CD4-positive, alpha-beta T cell (primary cell): ENCODE measurements at regions not wholly inside any gene's neighbourhood (a gene's known extent, or its start where the extent isn't known, plus 50 kb on each side); places are given as distances from the start of the nearest gene placed in this dataset.

ENCODE experiments used
- ATAC-seq: fragments of 200-7000 bp; cut with Tn5 transposase; one replicate; pipeline ENCODE4 v1.10.0; 2022; ENCODE audit warnings: mild to moderate bottlenecking; ENCODE audit not compliant: poor library complexity
- CTCF ChIA-PET: fragments of 350-600 bp; sonication (Branson Sonifier 250); formaldehyde crosslinking; loops from one replicate; lab custom pipeline; 2021; ENCODE audit warnings: antibody characterized with exemption, inconsistent platforms; lab: Charles Lee
- POLR2A ChIA-PET: fragments of 350-600 bp; sonication (Branson Sonifier 250); formaldehyde crosslinking; loops from one replicate; lab custom pipeline; 2021; ENCODE audit warnings: antibody characterized with exemption, inconsistent platforms; lab: Charles Lee
- DNase-seq, 14 experiments: peaks; one replicate each; pipeline ENCODE4 v3.0.0-alpha.2; 2013 to 2020; ENCODE audit warnings: mixed read lengths in 2 of 14
- H3K27ac ChIP-seq, 2 donors: one replicate each; pipeline versions ENCODE4 v1.5.1 to v1.7.0; 2013; ENCODE audit warnings: low read length in 2 of 2, low read depth in 1 of 2, mild to moderate bottlenecking in 1 of 2
- H3K27me3 ChIP-seq, 2 experiments: 1 replicate in 1 of 2; 2 replicates in 1 of 2; pipeline versions ENCODE4 v1.6.1 to v1.7.0; 2013; ENCODE audit warnings: low read length in 2 of 2, control low read depth in 1 of 2, mild to moderate bottlenecking in 1 of 2, moderate library complexity in 1 of 2; ENCODE audit not compliant: insufficient read depth in 2 of 2, control insufficient read depth in 1 of 2
- H3K36me3 ChIP-seq: one replicate; pipeline ENCODE4 v1.6.1; 2013; ENCODE audit warnings: low read length, control low read depth; ENCODE audit not compliant: insufficient read depth
- H3K4me1 ChIP-seq: one replicate; pipeline ENCODE4 v1.6.1; 2013; ENCODE audit warnings: low read length, control low read depth; ENCODE audit not compliant: insufficient read depth
- H3K4me3 ChIP-seq: one replicate; pipeline ENCODE4 v1.5.1; 2013; ENCODE audit warnings: mild to moderate bottlenecking, low read length, moderate library complexity
- H3K9me3 ChIP-seq, 2 experiments: 1 replicate in 1 of 2; 2 replicates in 1 of 2; pipeline versions ENCODE4 v1.6.1 to v1.7.0; 2013; ENCODE audit warnings: low read length in 2 of 2, mild to moderate bottlenecking in 2 of 2, control low read depth in 1 of 2, moderate library complexity in 1 of 2; ENCODE audit not compliant: control insufficient read depth in 1 of 2, insufficient read depth in 1 of 2
- H3K27ac Mint-ChIP-seq: one replicate; pipeline ENCODE4 v1.8.0; 2020; ENCODE audit warnings: mixed read lengths
- H3K27me3 Mint-ChIP-seq: one replicate; pipeline ENCODE4 v1.8.0; 2021; ENCODE audit warnings: mixed read lengths
- H3K36me3 Mint-ChIP-seq: one replicate; pipeline ENCODE4 v1.8.0; 2021; ENCODE audit warnings: low read depth, mixed read lengths
- H3K4me1 Mint-ChIP-seq: one replicate; pipeline ENCODE4 v1.8.0; 2021; ENCODE audit warnings: low read depth, mixed read lengths
- H3K4me3 Mint-ChIP-seq: one replicate; pipeline ENCODE4 v1.8.0; 2020; ENCODE audit warnings: mild to moderate bottlenecking, mixed read lengths
- H3K9me3 Mint-ChIP-seq: one replicate; pipeline ENCODE4 v1.8.0; 2020; ENCODE audit warnings: mixed read lengths
- intact Hi-C, 2 experiments: fragments of 100-400 bp; cut with DNase I in 1 of 2; cut with micrococcal nuclease in 1 of 2; formaldehyde crosslinking; loops; one replicate each; pipeline versions ENCODE4 v1.15.1 to v1.9.0; 2023 to 2025; cut with DNase I, micrococcal nuclease
- TF ChIP-seq, protein P1 (sequence below): fragments of 200-600 bp; IDR thresholded peaks from one replicate; pipeline ENCODE4 v1.8.0; 2022; ENCODE audit warnings: antibody characterized with exemption, mild to moderate bottlenecking

DNA sequence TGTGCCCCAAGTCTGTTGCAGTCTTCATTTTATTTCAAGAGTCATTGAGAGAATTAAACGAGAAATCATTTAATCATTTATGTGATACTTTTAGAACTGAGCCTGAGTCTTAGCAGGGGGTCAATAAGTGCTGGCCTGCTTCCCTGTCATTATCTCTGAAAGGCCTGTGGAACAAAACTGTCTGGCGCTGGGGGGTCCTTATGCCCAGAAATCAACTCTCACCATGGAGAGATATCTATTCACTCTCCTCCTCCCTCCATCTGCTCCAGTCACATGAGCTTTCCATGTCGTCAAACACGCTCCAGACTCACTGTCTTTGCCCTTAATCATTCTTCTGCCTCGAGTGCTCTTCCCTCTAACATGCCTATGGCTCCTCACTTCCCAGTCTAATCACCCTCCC is 136.8 kb downstream of the ESM1 start:
- Mint-ChIP-seq H3K36me3 (no peaks in the 10 kb centered on the region), H3K4me1 (no peaks in the 10 kb centered on the region), H3K27me3 (peaks cover 21% of the 10 kb centered on the region), H3K27ac (no peak overlapping the region), H3K9me3 (no peaks in the 10 kb centered on the region), H3K4me3 (no peak overlapping the region)
- Histone ChIP-seq H3K4me1 (peaks cover 2% of the 10 kb centered on the region), H3K27ac (no peak overlapping the region), H3K4me3 (no peak overlapping the region), H3K36me3 (no peaks in the 10 kb centered on the region), H3K27me3 (peaks cover 4% of the 10 kb centered on the region in 2 experiments), H3K9me3 (no peaks in the 10 kb centered on the region)
- TF ChIP-seq, protein P1, sequence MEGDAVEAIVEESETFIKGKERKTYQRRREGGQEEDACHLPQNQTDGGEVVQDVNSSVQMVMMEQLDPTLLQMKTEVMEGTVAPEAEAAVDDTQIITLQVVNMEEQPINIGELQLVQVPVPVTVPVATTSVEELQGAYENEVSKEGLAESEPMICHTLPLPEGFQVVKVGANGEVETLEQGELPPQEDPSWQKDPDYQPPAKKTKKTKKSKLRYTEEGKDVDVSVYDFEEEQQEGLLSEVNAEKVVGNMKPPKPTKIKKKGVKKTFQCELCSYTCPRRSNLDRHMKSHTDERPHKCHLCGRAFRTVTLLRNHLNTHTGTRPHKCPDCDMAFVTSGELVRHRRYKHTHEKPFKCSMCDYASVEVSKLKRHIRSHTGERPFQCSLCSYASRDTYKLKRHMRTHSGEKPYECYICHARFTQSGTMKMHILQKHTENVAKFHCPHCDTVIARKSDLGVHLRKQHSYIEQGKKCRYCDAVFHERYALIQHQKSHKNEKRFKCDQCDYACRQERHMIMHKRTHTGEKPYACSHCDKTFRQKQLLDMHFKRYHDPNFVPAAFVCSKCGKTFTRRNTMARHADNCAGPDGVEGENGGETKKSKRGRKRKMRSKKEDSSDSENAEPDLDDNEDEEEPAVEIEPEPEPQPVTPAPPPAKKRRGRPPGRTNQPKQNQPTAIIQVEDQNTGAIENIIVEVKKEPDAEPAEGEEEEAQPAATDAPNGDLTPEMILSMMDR, result no peak
- ATAC-seq, result no peak
- ChIA-PET CTCF (interaction anchor here (1.0 to 1.2 kb wide), 2 partner anchors 331 to 359 kb away, joined by 3 to 5 read pairs; partner anchors contain the start of gene SNX18), POLR2A (no interaction called here)
- DNase-seq, result no peak
- intact Hi-C loops, result no loop called here

DNA sequence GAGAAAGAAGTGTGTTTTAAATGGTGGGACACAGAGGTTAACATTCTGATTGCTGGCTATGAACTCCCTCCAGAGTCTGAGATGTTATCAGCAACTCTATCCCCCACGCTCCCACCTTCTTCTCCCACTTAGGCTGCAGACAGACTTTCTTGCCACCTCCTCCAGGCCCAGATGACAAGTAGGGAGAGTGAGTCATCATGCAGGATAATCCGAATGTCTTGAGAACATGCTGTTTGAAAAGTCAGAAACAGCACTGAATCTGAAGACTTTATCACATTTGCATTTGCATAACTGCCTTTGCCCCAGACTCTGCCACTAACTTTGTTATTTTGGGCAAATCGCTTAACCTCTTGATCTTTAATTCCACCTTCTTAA is 139.8 kb downstream of the ESM1 start:
- intact Hi-C loops, result loop anchor here (1.0 kb wide), 1 partner anchor 328 kb away; the partner anchor contains the start of gene SNX18 (in 2 of the 2)
- ATAC-seq (no peak), DNase-seq (no peak)
- CTCF ChIA-PET, result interaction anchor here (0.7 to 3.6 kb wide), 7 partner anchors 22 to 335 kb away, joined by 3 to 58 read pairs (median 3); partner anchors contain the start of gene SNX18
- Histone ChIP-seq H3K4me3 (no peak overlapping the region), H3K36me3 (no peaks in the 10 kb centered on the region), H3K4me1 (peaks cover 2% of the 10 kb centered on the region), H3K27ac (no peak overlapping the region), H3K27me3 (peaks cover 4% of the 10 kb centered on the region in 2 experiments), H3K9me3 (no peaks in the 10 kb centered on the region)
- peaks cover 20% of the 10 kb centered on the region for H3K27me3 Mint-ChIP-seq
- H3K36me3 Mint-ChIP-seq, result no peaks in the 10 kb centered on the region
- POLR2A ChIA-PET, result interaction anchor here (4.3 kb wide), 1 partner anchor 328 kb away, joined by 46 read pairs; the partner anchor contains the start of gene SNX18
- H3K4me3 Mint-ChIP-seq, result no peak overlapping the region
- H3K4me1 Mint-ChIP-seq, result no peaks in the 10 kb centered on the region
- no peak overlapping the region for H3K27ac Mint-ChIP-seq
- H3K9me3 Mint-ChIP-seq, result no peaks in the 10 kb centered on the region
- TF ChIP-seq, protein P1, result no peak

GRCh38 chr5:54844905-54845566 is 140.4 kb downstream of the ESM1 start:
- H3K36me3 ChIP-seq, result no peaks in the 10 kb centered on the region
- H3K9me3 Mint-ChIP-seq, result no peaks in the 10 kb centered on the region
- H3K36me3 Mint-ChIP-seq, result no peaks in the 10 kb centered on the region
- no peaks in the 10 kb centered on the region for H3K9me3 ChIP-seq
- peaks cover 16% of the 10 kb centered on the region for H3K27me3 Mint-ChIP-seq
- DNase-seq, result peak in 3 of 14 experiments; percentile 62 to 73 (median 71)
- no peak overlapping the region for H3K27ac ChIP-seq
- ChIA-PET CTCF (interaction anchor here (0.7 to 3.6 kb wide), 7 partner anchors 22 to 334 kb away, joined by 3 to 58 read pairs (median 3); partner anchors contain the start of gene SNX18), POLR2A (interaction anchor here (0.7 to 4.3 kb wide), 5 partner anchors 11 to 333 kb away, joined by 3 to 46 read pairs (median 3); partner anchors contain the start of gene SNX18)
- H3K4me3 ChIP-seq, result peak overlapping the region; percentile 3
- peaks cover 2% of the 10 kb centered on the region for H3K4me1 ChIP-seq
- ATAC-seq, result no peak
- H3K4me3 Mint-ChIP-seq, result peak overlapping the region; percentile 60
- no peaks in the 10 kb centered on the region for H3K4me1 Mint-ChIP-seq
- TF ChIP-seq, protein P1, result peak; percentile 77
- intact Hi-C loops, result loop anchor here (1.0 to 5.0 kb wide), 2 partner anchors 328 to 533 kb away; partner anchors contain the start of genes SNX18 (in 2 of the 2) and ARL15 (in 1 of the 2)
- H3K27me3 ChIP-seq, result peaks cover 3 to 4% of the 10 kb centered on the region in 2 experiments
- H3K27ac Mint-ChIP-seq, result no peak overlapping the region
